Endodermal cell (in vitro differentiated cells): ENCODE measurements at regions not wholly inside any gene's neighbourhood (a gene's known extent, or its start where the extent isn't known, plus 50 kb on each side); places are given as distances from the start of the nearest gene placed in this dataset.

ENCODE experiments used
- DNase-seq: peaks from one replicate; pipeline ENCODE4 v3.0.0-alpha.2; 2017
- H3K27ac ChIP-seq: 2 replicates; pipeline ENCODE4 v1.5.1; 2013; ENCODE audit warnings: mild to moderate bottlenecking, low read depth, low read length, moderate library complexity
- H3K27me3 ChIP-seq: 2 replicates; pipeline ENCODE4 v1.6.1; 2013; ENCODE audit warnings: mild to moderate bottlenecking, low read length, moderate library complexity; ENCODE audit not compliant: insufficient read depth, control insufficient read depth, poor library complexity, severe bottlenecking
- H3K36me3 ChIP-seq: 2 replicates; pipeline ENCODE4 v1.7.0; 2013; ENCODE audit warnings: mild to moderate bottlenecking, low read length, moderate library complexity; ENCODE audit not compliant: control insufficient read depth, insufficient read depth
- H3K4me1 ChIP-seq: one replicate; pipeline ENCODE4 v1.7.0; 2013; ENCODE audit warnings: low read length; ENCODE audit not compliant: control insufficient read depth, insufficient read depth
- H3K4me3 ChIP-seq: 2 replicates; pipeline ENCODE4 v1.5.1; 2013; ENCODE audit warnings: mild to moderate bottlenecking, low read length, moderate library complexity
- H3K9ac ChIP-seq: 2 replicates; pipeline ENCODE4 v1.6.1; 2013; ENCODE audit warnings: mild to moderate bottlenecking, low read length, moderate library complexity; ENCODE audit not compliant: poor library complexity, severe bottlenecking; ENCODE audit errors: extremely low read depth
- H3K9me3 ChIP-seq: 2 replicates; pipeline ENCODE4 v1.6.1; 2013; ENCODE audit warnings: mild to moderate bottlenecking, low read length, moderate library complexity; ENCODE audit not compliant: control insufficient read depth
- H3K27ac Mint-ChIP-seq: 2 replicates; pipeline ENCODE4 v1.8.0; 2020; ENCODE audit warnings: mixed read lengths
- H3K27me3 Mint-ChIP-seq: 2 replicates; pipeline ENCODE4 v1.8.0; 2021; ENCODE audit warnings: mild to moderate bottlenecking, mixed read lengths; ENCODE audit not compliant: insufficient read depth
- H3K36me3 Mint-ChIP-seq: 2 replicates; pipeline ENCODE4 v1.8.0; 2020; ENCODE audit warnings: low read depth, mixed read lengths
- H3K4me1 Mint-ChIP-seq: 2 replicates; pipeline ENCODE4 v1.8.0; 2020; ENCODE audit warnings: mixed read lengths
- H3K4me3 Mint-ChIP-seq: 2 replicates; pipeline ENCODE4 v1.8.0; 2020; ENCODE audit warnings: mild to moderate bottlenecking, moderate library complexity, mixed read lengths
- H3K9me3 Mint-ChIP-seq: 2 replicates; pipeline ENCODE4 v1.8.0; 2020; ENCODE audit warnings: mild to moderate bottlenecking, mixed read lengths
- CTCF ChIP-seq: fragments of 200-600 bp; sonication (generic); conservative IDR thresholded peaks from 2 replicates; pipeline ENCODE4 v1.5.0; 2021; ENCODE audit warnings: antibody characterized with exemption, mild to moderate bottlenecking
- WGBS, 2 experiments: methylation state at CpG; one replicate each; pipeline versions ENCODE4 v1.1.5 to v1.1.7; 2013; ENCODE audit warnings: missing lambda C conversion rate in 2 of 2, mixed read lengths in 1 of 2; ENCODE audit not compliant: insufficient coverage in 1 of 2, insufficient read length in 1 of 2; 5-methylcytosine and 5-hydroxymethylcytosine counted together

- WGBS, 2 experiments: 96% methylated on average over 7 to 8 of the region's 8 CpGs
These were observed 124.2 kb upstream of the ZBTB40 start for GRCh38 chr1:22327411-22327810.

GRCh38 chr1:22328331-22329147, 123.1 kb upstream of the ZBTB40 start:
- no peaks in the 10 kb centered on the region for H3K27me3 ChIP-seq
- peak overlapping the region; percentile 10 for H3K27ac ChIP-seq
- H3K9ac ChIP-seq: no peak overlapping the region
- no peak for DNase-seq
- 89 to 91% methylated on average over 12 to 17 of the region's 17 CpGs for WGBS, 2 experiments
- TF ChIP-seq CTCF: no peak
- Mint-ChIP-seq H3K4me1 (peaks cover 8% of the 10 kb centered on the region), H3K9me3 (no peaks in the 10 kb centered on the region), H3K27ac (no peak overlapping the region), H3K4me3 (no peak overlapping the region), H3K36me3 (no peaks in the 10 kb centered on the region), H3K27me3 (peaks cover 5% of the 10 kb centered on the region)
- H3K4me1 ChIP-seq: no peaks in the 10 kb centered on the region
- H3K36me3 ChIP-seq: no peaks in the 10 kb centered on the region
- H3K9me3 ChIP-seq: no peaks in the 10 kb centered on the region
- no peak overlapping the region for H3K4me3 ChIP-seq

More at GRCh38 chr1:22327411-22327810, 124.2 kb upstream of the ZBTB40 start:
- H3K9ac ChIP-seq: no peak overlapping the region
- no peak for DNase-seq
- Mint-ChIP-seq H3K27ac (no peak overlapping the region), H3K9me3 (no peaks in the 10 kb centered on the region), H3K4me1 (peaks cover 8% of the 10 kb centered on the region), H3K4me3 (no peak overlapping the region), H3K27me3 (no peaks in the 10 kb centered on the region), H3K36me3 (no peaks in the 10 kb centered on the region)
- H3K4me3 ChIP-seq: no peak overlapping the region
- no peaks in the 10 kb centered on the region for H3K9me3 ChIP-seq
- H3K36me3 ChIP-seq: no peaks in the 10 kb centered on the region
- H3K4me1 ChIP-seq: no peaks in the 10 kb centered on the region
- H3K27me3 ChIP-seq: no peaks in the 10 kb centered on the region
- no peak overlapping the region for H3K27ac ChIP-seq
- no peak for TF ChIP-seq CTCF

- H3K4me3 ChIP-seq: no peak overlapping the region
- H3K27me3 ChIP-seq: no peaks in the 10 kb centered on the region
- H3K4me1 Mint-ChIP-seq: peaks cover 8% of the 10 kb centered on the region
- H3K4me3 Mint-ChIP-seq: no peak overlapping the region
- H3K9me3 Mint-ChIP-seq: no peaks in the 10 kb centered on the region
- no peaks in the 10 kb centered on the region for H3K9me3 ChIP-seq
- TF ChIP-seq CTCF: no peak
- no peak for DNase-seq
- H3K9ac ChIP-seq: no peak overlapping the region
- H3K27me3 Mint-ChIP-seq: peaks cover 6% of the 10 kb centered on the region
- no peaks in the 10 kb centered on the region for H3K4me1 ChIP-seq
- no peak overlapping the region for H3K27ac ChIP-seq
- H3K36me3 Mint-ChIP-seq: no peaks in the 10 kb centered on the region
- 92 to 100% methylated on average over 1 to 9 of the region's 9 CpGs for WGBS, 2 experiments
- H3K36me3 ChIP-seq: no peaks in the 10 kb centered on the region
- H3K27ac Mint-ChIP-seq: no peak overlapping the region
These were observed 122.5 kb upstream of the ZBTB40 start for GRCh38 chr1:22329148-22329515.
